Fibroblast of the aortic adventitia (primary cell): ENCODE measurements at regions not wholly inside any gene's neighbourhood (a gene's known extent, or its start where the extent isn't known, plus 50 kb on each side); places are given as distances from the start of the nearest gene placed in this dataset.

Experiments
- DNase-seq: peaks from one replicate; pipeline ENCODE4 v3.0.0-alpha.2; 2010; ENCODE audit warnings: low read depth
- H3K4me3 ChIP-seq: 2 replicates; pipeline ENCODE4 v1.5.1; 2011; ENCODE audit warnings: low read depth, mild to moderate bottlenecking, control low read depth, low read length, moderate library complexity
- CTCF ChIP-seq: IDR thresholded peaks from 2 replicates; pipeline ENCODE4 v1.5.1; 2011; ENCODE audit warnings: mild to moderate bottlenecking, low read length, control low read depth, inconsistent platforms; ENCODE audit not compliant: insufficient read depth

GRCh38 chr5:1974081-1974480 lies 91.4 kb upstream of the IRX4 start:
- no peak overlapping the region for H3K4me3 ChIP-seq
- no peak for TF ChIP-seq CTCF
- DNase-seq: no peak

DNA sequence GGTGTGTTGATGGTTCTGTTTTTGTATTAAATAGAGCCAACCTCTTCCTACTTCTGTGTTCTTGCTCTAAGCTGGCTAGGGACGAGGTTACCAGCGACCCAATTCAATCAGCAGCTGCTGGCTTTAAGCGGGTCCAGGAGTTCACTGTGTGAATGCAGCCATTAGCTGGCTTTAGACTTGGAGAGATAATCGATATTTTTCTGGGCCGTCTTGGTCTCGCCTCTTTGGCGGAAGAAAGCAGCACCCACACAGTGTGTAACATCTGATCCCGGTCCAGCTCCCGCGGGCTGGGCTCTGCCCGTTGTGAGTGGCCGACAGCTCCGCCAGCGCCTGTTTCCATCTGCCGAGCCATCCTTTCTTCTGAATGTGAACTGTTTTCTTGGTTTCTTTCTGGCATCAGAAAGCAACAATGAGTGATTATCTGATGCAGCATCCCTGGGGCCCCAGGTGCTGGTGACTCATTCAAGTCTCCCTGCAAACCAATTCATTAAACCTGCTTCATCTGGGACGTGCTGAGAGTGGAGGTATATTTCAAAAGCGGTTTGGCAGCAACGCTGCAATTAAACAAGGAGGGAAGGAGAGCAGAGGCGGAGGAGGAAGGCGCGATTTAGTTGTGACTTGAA lies 90.8 kb upstream of the IRX4 start:
- no peak overlapping the region for H3K4me3 ChIP-seq
- TF ChIP-seq CTCF: no peak
- DNase-seq: no peak

DNA sequence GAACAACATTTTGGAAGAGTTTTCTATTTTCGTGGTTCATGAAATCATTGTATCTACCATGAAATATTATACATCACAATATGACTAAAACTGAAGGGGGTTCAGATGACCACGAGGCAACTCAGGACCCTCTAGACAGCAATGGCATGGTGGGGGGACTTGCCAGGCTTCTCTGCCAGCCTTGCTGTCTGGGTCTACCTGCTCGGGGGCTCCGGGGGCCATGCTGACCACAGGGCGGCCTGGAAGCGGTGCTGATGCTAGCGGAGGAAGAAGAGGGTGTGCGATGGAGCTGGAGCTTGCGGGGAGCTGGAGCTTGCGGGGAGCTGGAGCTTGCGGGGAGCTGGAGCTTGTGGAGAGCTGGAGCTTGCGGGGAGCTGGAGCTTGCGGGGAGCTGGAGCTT lies 89.2 kb upstream of the IRX4 start:
- TF ChIP-seq CTCF: no peak
- H3K4me3 ChIP-seq: no peak overlapping the region
- no peak for DNase-seq

DNA sequence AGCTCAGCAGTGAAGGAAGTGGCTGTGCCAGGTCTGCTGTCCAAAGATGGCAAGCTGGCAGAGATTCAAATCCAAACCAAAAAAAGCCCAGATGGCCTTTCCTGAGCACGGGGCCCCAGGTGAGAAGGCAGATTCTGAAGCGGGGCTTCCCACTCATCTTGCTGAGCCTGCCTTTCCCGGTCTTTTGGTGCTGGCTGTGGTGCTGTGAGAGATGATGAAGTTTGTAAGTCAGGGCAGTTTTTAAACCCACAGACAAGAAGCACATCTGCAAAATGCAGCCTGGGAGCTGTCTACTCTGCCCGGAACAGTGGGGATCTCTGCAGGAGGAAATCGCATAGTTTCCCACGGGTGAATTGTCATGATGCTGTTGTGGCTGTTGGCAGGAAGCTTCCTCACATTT lies 85.0 kb upstream of the IRX4 start:
- no peak for DNase-seq
- H3K4me3 ChIP-seq: no peak overlapping the region
- no peak for TF ChIP-seq CTCF

DNA sequence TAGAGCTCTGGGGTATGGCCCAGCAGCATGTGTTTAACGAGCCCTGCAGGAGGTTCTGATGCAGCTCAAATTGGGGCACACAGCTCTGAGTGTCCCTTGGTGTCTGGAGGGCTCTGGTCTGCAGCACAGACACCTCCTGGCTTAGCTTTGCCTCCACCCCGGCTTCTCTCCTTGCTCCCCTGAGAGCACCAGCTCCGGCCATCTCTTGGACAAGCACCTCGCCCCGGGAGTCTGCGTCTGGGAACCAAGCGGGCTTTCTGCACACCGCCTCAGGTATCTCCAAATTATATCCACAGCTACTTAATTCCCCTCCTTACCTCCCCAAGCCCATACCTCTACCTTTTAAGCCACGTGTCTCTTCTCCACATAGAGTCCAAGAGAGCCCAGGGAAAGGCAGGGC lies 83.7 kb upstream of the IRX4 start:
- no peak overlapping the region for H3K4me3 ChIP-seq
- no peak for TF ChIP-seq CTCF
- DNase-seq: no peak

GRCh38 chr5:1965925-1966324 lies 83.2 kb upstream of the IRX4 start:
- TF ChIP-seq CTCF: no peak
- no peak overlapping the region for H3K4me3 ChIP-seq
- no peak for DNase-seq

DNA sequence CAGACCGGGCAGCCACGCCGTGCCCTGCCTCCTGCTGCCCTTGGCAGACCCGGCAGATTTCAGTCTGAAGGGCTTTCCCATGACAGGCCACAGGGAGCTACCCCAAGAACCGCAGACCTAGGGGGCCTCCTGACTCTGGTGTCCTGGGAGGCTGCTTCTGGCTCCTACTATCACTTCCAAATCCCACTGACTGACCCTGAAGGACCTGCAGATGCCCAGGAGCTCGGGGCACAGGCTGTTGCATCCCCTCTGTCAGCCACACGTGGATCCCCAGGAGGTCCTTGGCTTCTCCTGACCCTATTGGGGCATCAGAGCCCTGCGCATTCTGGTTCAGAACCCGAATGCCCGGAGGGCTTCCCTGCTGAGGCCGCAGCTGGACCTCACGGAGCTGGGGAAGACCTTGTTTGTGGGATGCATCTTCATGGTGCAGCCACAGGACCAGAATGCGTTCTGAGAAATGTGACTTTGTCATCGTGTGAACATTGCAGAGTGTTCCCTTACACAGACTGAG lies 81.3 kb upstream of the IRX4 start:
- TF ChIP-seq CTCF: no peak
- H3K4me3 ChIP-seq: no peak overlapping the region
- DNase-seq: no peak
